Adrenal gland (tissue), 9 donors: ENCODE measurements at regions not wholly inside any gene's neighbourhood (a gene's known extent, or its start where the extent isn't known, plus 50 kb on each side); places are given as distances from the start of the nearest gene placed in this dataset.

Experiments
- DNase-seq, 7 donors: peaks; one replicate each; pipeline ENCODE4 v3.0.0-alpha.2; 2019 to 2020
- H3K27ac ChIP-seq, 5 donors: fragments of 200-600 bp; sonication (generic) in 4 of 5; 1 replicate in 3 of 5; 2 replicates in 2 of 5; pipeline versions ENCODE4 v1.5.1 to v1.8.0; 2016 to 2020; ENCODE audit warnings: mild to moderate bottlenecking in 1 of 5
- H3K27me3 ChIP-seq: fragments of 200-600 bp; 2 replicates; pipeline ENCODE4 v1.8.0; 2021
- H3K36me3 ChIP-seq, 2 donors: fragments of 200-600 bp; replicated peaks in 1 of 2; 1 replicate in 1 of 2; 2 replicates in 1 of 2; pipeline versions ENCODE4 v1.5.1 to v1.8.0; 2018 to 2022
- H3K4me1 ChIP-seq, 2 donors: fragments of 200-600 bp; replicated peaks in 1 of 2; 1 replicate in 1 of 2; 2 replicates in 1 of 2; pipeline versions ENCODE4 v1.5.1 to v1.8.0; 2018 to 2021
- H3K4me3 ChIP-seq, 4 donors: fragments of 200-600 bp; sonication (generic) in 3 of 4; one replicate each; pipeline ENCODE4 v1.5.1; 2016 to 2018
- H3K9me3 ChIP-seq, 3 donors: fragments of 200-600 bp; sonication (generic) in 1 of 3; replicated peaks in 1 of 3; 1 replicate in 2 of 3; 2 replicates in 1 of 3; pipeline versions ENCODE4 v1.5.1 to v1.8.0; 2016 to 2021
- CTCF ChIP-seq, 6 experiments: fragments of 450-650 bp in 4 of 6; fragments of 200-600 bp in 2 of 6; sonication (generic) in 1 of 6; IDR thresholded peaks; 1 replicate in 5 of 6; 2 replicates in 1 of 6; pipeline versions ENCODE4 v1.5.1 to v1.8.0; 2016 to 2021; ENCODE audit warnings: antibody characterized with exemption in 6 of 6, mild to moderate bottlenecking in 2 of 6, moderate library complexity in 1 of 6
- POLR2A ChIP-seq, 2 donors: fragments of 450-650 bp; IDR thresholded peaks; one replicate each; pipeline ENCODE4 v1.6.1; 2017; ENCODE audit warnings: antibody characterized with exemption in 2 of 2, mild to moderate bottlenecking in 2 of 2, moderate library complexity in 1 of 2
- WGBS, 4 donors: extraction: QIAGEN DNeasy Blood & Tissue Kit in 2 of 4; methylation state at CpG; one replicate each; pipeline versions ENCODE4 v1.1.5 to v1.1.7; 2013 to 2017; 5-methylcytosine and 5-hydroxymethylcytosine counted together
- intact Hi-C, 2 donors: fragments of 100-400 bp; cut with DNase I; formaldehyde crosslinking; loops; one replicate each; pipeline versions ENCODE4 v1.14.1 to v1.15.0; 2022 to 2023
- donor health status: healthy with polysubstance abuse.
- donor health status: Bipolar disorder and iron deficiency.
- donor health status: DM: yes; HTN: yes; CAD: no.
- donor health status: DM: no; HTN: no; CAD: no.
- donor health status: DM: no; HTN: no; CAD: no.

GRCh38 chr16:25637236-25637635, 54.5 kb upstream of the HS3ST4 start:
- Histone ChIP-seq H3K27ac (no peak overlapping the region), H3K4me1 (no peaks in the 10 kb centered on the region), H3K9me3 (no peaks in the 10 kb centered on the region), H3K4me3 (no peak overlapping the region), H3K27me3 (no peaks in the 10 kb centered on the region), H3K36me3 (no peaks in the 10 kb centered on the region)
- intact Hi-C loops: no loop called here
- DNase-seq: no peak
- TF ChIP-seq CTCF (IDR thresholded peaks at IDR 0.05) (no peak), POLR2A (IDR thresholded peaks at IDR 0.05) (no peak)
- WGBS, 4 donors: 52 to 67% (median 61%) methylated on average over 2 of the region's 2 CpGs

DNA sequence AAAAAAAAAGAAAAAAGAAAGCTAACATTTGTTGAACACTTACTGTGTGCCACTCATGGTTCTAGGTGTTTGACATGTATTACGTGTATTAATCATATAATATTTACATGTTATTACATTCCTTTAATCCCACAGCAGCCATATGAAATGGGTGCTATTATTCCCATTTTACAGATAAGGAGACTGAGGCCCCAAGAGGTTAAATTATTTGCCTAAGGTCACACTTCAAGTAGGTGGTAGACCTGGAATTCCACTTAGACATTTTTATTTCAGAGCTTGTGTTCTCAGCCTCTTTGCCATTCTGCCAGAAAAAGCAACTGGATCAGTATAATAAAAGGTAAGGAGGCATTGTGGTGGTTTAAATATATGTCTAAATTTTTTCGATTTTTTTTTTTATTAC, 55.1 kb upstream of the HS3ST4 start:
- no peak for DNase-seq
- intact Hi-C loops: no loop called here
- TF ChIP-seq CTCF (IDR thresholded peaks at IDR 0.05) (no peak), POLR2A (IDR thresholded peaks at IDR 0.05) (no peak)
- no peaks in the 10 kb centered on the region for H3K36me3 ChIP-seq
- WGBS, 4 donors: 63 to 71% (median 66%) methylated on average over 2 of the region's 2 CpGs
- H3K4me1 ChIP-seq: no peaks in the 10 kb centered on the region
- no peak overlapping the region for H3K27ac ChIP-seq
- no peak overlapping the region for H3K4me3 ChIP-seq
- no peaks in the 10 kb centered on the region for H3K27me3 ChIP-seq
- no peaks in the 10 kb centered on the region for H3K9me3 ChIP-seq

DNA sequence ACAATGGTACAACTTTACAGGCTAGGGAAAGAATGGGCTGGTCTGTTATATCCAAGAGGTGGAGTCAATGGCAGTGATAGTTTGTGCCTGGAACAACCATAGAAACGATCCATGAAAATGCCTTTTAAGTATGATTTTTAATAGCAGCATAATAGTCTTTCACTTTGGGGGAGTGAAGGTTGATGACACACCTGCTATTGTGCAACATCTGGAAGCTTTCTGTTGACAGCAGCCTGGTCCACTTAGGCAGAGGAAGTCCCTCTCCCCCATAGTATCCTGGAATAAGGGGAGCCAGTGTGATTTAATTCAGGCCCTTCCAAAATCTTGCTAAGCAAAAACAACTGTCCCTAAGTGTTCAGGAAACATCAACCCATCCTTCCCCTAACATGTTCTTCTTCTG, 56.3 kb upstream of the HS3ST4 start:
- TF ChIP-seq POLR2A (IDR thresholded peaks at IDR 0.05) (no peak), CTCF (IDR thresholded peaks at IDR 0.05) (no peak)
- Histone ChIP-seq H3K27ac (no peak overlapping the region), H3K36me3 (no peaks in the 10 kb centered on the region), H3K4me3 (no peak overlapping the region), H3K4me1 (no peaks in the 10 kb centered on the region), H3K9me3 (no peaks in the 10 kb centered on the region), H3K27me3 (peaks cover 4% of the 10 kb centered on the region)
- DNase-seq: no peak
- intact Hi-C loops: no loop called here
- 45 to 68% (median 61%) methylated on average over 1 of the region's 1 CpG for WGBS, 4 donors

- intact Hi-C loops: no loop called here
- 36 to 40% (median 38%) methylated on average over 2 of the region's 2 CpGs for WGBS, 4 donors
These were observed 58.2 kb upstream of the HS3ST4 start for GRCh38 chr16:25633549-25633948.

More at GRCh38 chr16:25633549-25633948, 58.2 kb upstream of the HS3ST4 start:
- peak in 4 of 7 donors; percentile 9 to 21 (median 15) for DNase-seq
- Histone ChIP-seq H3K27ac (no peak overlapping the region), H3K9me3 (no peaks in the 10 kb centered on the region), H3K4me3 (no peak overlapping the region), H3K36me3 (no peaks in the 10 kb centered on the region), H3K27me3 (peaks cover 4% of the 10 kb centered on the region), H3K4me1 (no peaks in the 10 kb centered on the region)
- TF ChIP-seq POLR2A (IDR thresholded peaks at IDR 0.05) (no peak), CTCF (IDR thresholded peaks at IDR 0.05) (no peak)
